ENCODE measurements at regions not wholly inside any gene's neighbourhood (a gene's known extent, or its start where the extent isn't known, plus 50 kb on each side); places are given as distances from the start of the nearest gene placed in this dataset.

GRCh38 chr4:16439768-16440167 is 213.5 kb upstream of the TAPT1 start:
- Histone ChIP-seq H3K27me3 (ENCODE audit: control insufficient read depth in 4 of 4, insufficient read depth in 4 of 4, low read length in 3 of 4) (no peaks in the 10 kb centered on the region), H3K9ac (ENCODE audit: low read depth in 1 of 2, low read length in 2 of 2) (no peak overlapping the region), H3K36me3 (ENCODE audit: control insufficient read depth in 4 of 4, insufficient read depth in 3 of 4, low read depth in 1 of 4, low read length in 3 of 4) (no peaks in the 10 kb centered on the region), H3K4me1 (ENCODE audit: control insufficient read depth in 4 of 4, insufficient read depth in 4 of 4, low read length in 3 of 4) (no peaks in the 10 kb centered on the region), H3K4me3 (ENCODE audit: low read depth in 1 of 3, low read length in 3 of 3) (no peak overlapping the region), H3K27ac (ENCODE audit: low read depth in 1 of 2, low read length in 2 of 2) (no peak overlapping the region), H3K9me3 (ENCODE audit: control insufficient read depth in 4 of 4, low read length in 3 of 4) (peaks cover 0 to 14% (median 9%) of the 10 kb centered on the region in 4 donors)
- 66% methylated on average over 1 of the region's 1 CpG for WGBS
- no peak for DNase-seq (ENCODE audit: low spot score)
- TF ChIP-seq HNF4G (IDR thresholded peaks at IDR 0.05), result no peak
- no peak for TF ChIP-seq RXRA (IDR thresholded peaks at IDR 0.05)
- TF ChIP-seq EGR1 (IDR thresholded peaks at IDR 0.05; ENCODE audit: low read depth in 2 of 2), result no peak
- TF ChIP-seq JUND (IDR thresholded peaks at IDR 0.05), result no peak
- no peak for TF ChIP-seq GABPA (IDR thresholded peaks at IDR 0.05 in 1 of 2, conservative IDR thresholded peaks at IDR 0.05 in 1 of 2)
- TF ChIP-seq SP1 (IDR thresholded peaks at IDR 0.05), result no peak
- no peak for TF ChIP-seq REST (IDR thresholded peaks at IDR 0.05)
- no peak for TF ChIP-seq ZBTB33 (IDR thresholded peaks at IDR 0.05)
- TF ChIP-seq HNF4A (conservative IDR thresholded peaks at IDR 0.05), result no peak
- no peak for TF ChIP-seq FOXA2 (IDR thresholded peaks at IDR 0.05)
- no peak for TF ChIP-seq MAX (IDR thresholded peaks at IDR 0.05)

- Histone ChIP-seq H3K36me3 (ENCODE audit: control insufficient read depth in 4 of 4, insufficient read depth in 3 of 4, low read depth in 1 of 4, low read length in 3 of 4) (no peaks in the 10 kb centered on the region), H3K9me3 (ENCODE audit: control insufficient read depth in 4 of 4, low read length in 3 of 4) (peaks cover 0 to 14% (median 9%) of the 10 kb centered on the region in 4 donors), H3K27ac (ENCODE audit: low read depth in 1 of 2, low read length in 2 of 2) (no peak overlapping the region), H3K27me3 (ENCODE audit: control insufficient read depth in 4 of 4, insufficient read depth in 4 of 4, low read length in 3 of 4) (no peaks in the 10 kb centered on the region), H3K4me1 (ENCODE audit: control insufficient read depth in 4 of 4, insufficient read depth in 4 of 4, low read length in 3 of 4) (no peaks in the 10 kb centered on the region), H3K4me3 (ENCODE audit: low read depth in 1 of 3, low read length in 3 of 3) (no peak overlapping the region), H3K9ac (ENCODE audit: low read depth in 1 of 2, low read length in 2 of 2) (no peak overlapping the region)
- TF ChIP-seq FOXA2 (IDR thresholded peaks at IDR 0.05) (no peak), RAD21 (IDR thresholded peaks at IDR 0.05) (no peak), FOXA1 (IDR thresholded peaks at IDR 0.05) (no peak), YY1 (IDR thresholded peaks at IDR 0.05) (no peak), REST (IDR thresholded peaks at IDR 0.05) (no peak), GABPA (IDR thresholded peaks at IDR 0.05 in 1 of 2, conservative IDR thresholded peaks at IDR 0.05 in 1 of 2) (no peak), EGR1 (IDR thresholded peaks at IDR 0.05; ENCODE audit: low read depth in 2 of 2) (no peak), ZBTB33 (IDR thresholded peaks at IDR 0.05) (no peak), JUND (IDR thresholded peaks at IDR 0.05) (no peak), RXRA (IDR thresholded peaks at IDR 0.05) (no peak), NR2F2 (IDR thresholded peaks at IDR 0.05) (no peak), TAF1 (conservative IDR thresholded peaks at IDR 0.05) (no peak), MAX (IDR thresholded peaks at IDR 0.05) (no peak), CTCF (IDR thresholded peaks at IDR 0.05; ENCODE audit: low read depth, low read length, missing input control) (no peak), HNF4A (conservative IDR thresholded peaks at IDR 0.05) (no peak), ATF3 (IDR thresholded peaks at IDR 0.05) (no peak)
- DNase-seq (ENCODE audit: low spot score), result no peak
These were observed 212.7 kb upstream of the TAPT1 start for GRCh38 chr4:16438986-16439385.
